HCT116 (cell line): ENCODE measurements at regions not wholly inside any gene's neighbourhood (a gene's known extent, or its start where the extent isn't known, plus 50 kb on each side); places are given as distances from the start of the nearest gene placed in this dataset.

Source experiments
- ATAC-seq: fragments of 200-7000 bp; cut with Tn5 transposase; 2 replicates; pipeline ENCODE4 v1.9.1; 2020; ENCODE audit warnings: mild to moderate bottlenecking, moderate library complexity
- BruUV-seq: library from RNA; stranded (reverse); fragments of 400-500 nt; replicated peaks from 2 replicates; lab custom pipeline; 2021; lab: Mats Ljungman, UMichigan
- CTCF ChIA-PET: fragments of 300-600 bp; sonication (Branson Sonifier 250); formaldehyde crosslinking; loops from one replicate; lab custom pipeline; 2021; ENCODE audit warnings: antibody characterized with exemption; lab: Charles Lee
- POLR2A ChIA-PET: fragments of 300-600, 350-600 bp; sonication (Branson Sonifier 250); formaldehyde crosslinking; loops from one replicate; lab custom pipeline; 2021; ENCODE audit warnings: antibody characterized with exemption; lab: Charles Lee
- RAD21 ChIA-PET, 2 experiments: fragments of 300-600 bp; sonication (Branson Sonifier 250); formaldehyde crosslinking; loops; one replicate each; lab custom pipeline; 2023; ENCODE audit warnings: low total read pairs in 2 of 2; ENCODE audit not compliant: uncharacterized antibody in 2 of 2, unreplicated experiment in 2 of 2, low non-redundant PET in 1 of 2; lab: Charles Lee
- DNase-seq: peaks from one replicate; pipeline ENCODE4 v3.0.0-alpha.2; 2010; ENCODE audit warnings: low read depth, low spot score
- H2AFZ ChIP-seq: fragments of 200-600 bp; shearing (Covaris generic), sonication (generic); 2 replicates; pipeline ENCODE4 v1.6.1; 2017; ENCODE audit warnings: low read depth, mixed run types, mixed read lengths, antibody characterized with exemption, low read length; ENCODE audit not compliant: poor library complexity, severe bottlenecking
- H3K27ac ChIP-seq: 2 replicates; pipeline ENCODE4 v1.5.1; 2012; ENCODE audit warnings: low read depth, low read length
- H3K27me3 ChIP-seq: fragments of 200-600 bp; sonication (generic); 2 replicates; pipeline ENCODE4 v1.6.1; 2016; ENCODE audit warnings: mixed run types, low read length, mixed read lengths; ENCODE audit not compliant: insufficient read depth
- H3K36me3 ChIP-seq, 2 experiments: fragments of 200-500 bp in 1 of 2; fragments of 200-600 bp in 1 of 2; sonication (Bioruptor generic) in 1 of 2; sonication (generic) in 1 of 2; 2 replicates each; pipeline versions ENCODE4 v1.5.1 to v1.6.1; 2014 to 2016; ENCODE audit warnings: low read length in 2 of 2, inconsistent platforms in 1 of 2, mixed read lengths in 1 of 2, mixed run types in 1 of 2; ENCODE audit not compliant: insufficient read depth in 2 of 2, control insufficient read depth in 1 of 2
- H3K4me1 ChIP-seq, 2 experiments: fragments of 200-600 bp in 1 of 2; sonication (generic) in 1 of 2; 2 replicates each; pipeline versions ENCODE4 v1.5.1 to v1.6.1; 2012 to 2017; ENCODE audit warnings: low read length in 2 of 2, inconsistent platforms in 1 of 2, mild to moderate bottlenecking in 1 of 2, mixed read lengths in 1 of 2, mixed run types in 1 of 2, moderate library complexity in 1 of 2; ENCODE audit not compliant: insufficient read depth in 2 of 2, control insufficient read depth in 1 of 2
- H3K4me2 ChIP-seq: fragments of 200-600 bp; sonication (generic); 2 replicates; pipeline ENCODE4 v1.6.1; 2017; ENCODE audit warnings: mixed run types, low read length, mixed read lengths
- H3K4me3 ChIP-seq, 2 experiments: fragments of 200-600 bp in 1 of 2; sonication (generic) in 1 of 2; replicated peaks in 1 of 2; 2 replicates each; pipeline ENCODE4 v1.5.1; 2011 to 2016; ENCODE audit warnings: low read length in 2 of 2, control low read depth in 1 of 2, low read depth in 1 of 2, mild to moderate bottlenecking in 1 of 2, mixed read lengths in 1 of 2, mixed run types in 1 of 2
- H3K79me2 ChIP-seq: fragments of 200-600 bp; sonication (generic); 2 replicates; pipeline ENCODE4 v1.6.1; 2017; ENCODE audit warnings: mild to moderate bottlenecking, mixed run types, low read length, moderate library complexity, mixed read lengths; ENCODE audit not compliant: insufficient read depth
- H3K9ac ChIP-seq: fragments of 200-600 bp; sonication (generic); 2 replicates; pipeline ENCODE4 v1.6.1; 2016; ENCODE audit warnings: low read length, mixed read lengths
- H3K9me2 ChIP-seq: fragments of 200-600 bp; sonication (generic), shearing (Covaris generic); 2 replicates; pipeline ENCODE4 v1.6.1; 2017; ENCODE audit warnings: mixed run types, mild to moderate bottlenecking, moderate library complexity; ENCODE audit not compliant: insufficient read depth
- H3K9me3 ChIP-seq, 2 experiments: fragments of 200-500 bp in 1 of 2; fragments of 200-600 bp in 1 of 2; sonication (Bioruptor generic) in 1 of 2; sonication (generic) in 1 of 2; 2 replicates each; pipeline ENCODE4 v1.6.1; 2014 to 2017; ENCODE audit warnings: low read length in 2 of 2, mixed read lengths in 2 of 2, inconsistent platforms in 1 of 2, low read depth in 1 of 2, mild to moderate bottlenecking in 1 of 2, mixed run types in 1 of 2, moderate library complexity in 1 of 2; ENCODE audit not compliant: control insufficient read depth in 1 of 2, insufficient read depth in 1 of 2
- H4K20me1 ChIP-seq: fragments of 200-600 bp; sonication (generic), shearing (Covaris generic); 2 replicates; pipeline ENCODE4 v1.6.1; 2017; ENCODE audit warnings: mixed run types, mild to moderate bottlenecking, moderate library complexity; ENCODE audit not compliant: insufficient read depth
- CBX3 ChIP-seq: IDR thresholded peaks from 2 replicates; pipeline ENCODE4 v1.6.1; 2012; ENCODE audit warnings: low read depth
- CEBPB ChIP-seq: IDR thresholded peaks from 2 replicates; pipeline ENCODE4 v1.6.1; 2012; ENCODE audit warnings: low read depth
- EGR1 ChIP-seq: IDR thresholded peaks from 2 replicates; pipeline ENCODE4 v1.6.1; 2012; ENCODE audit warnings: low read depth
- ELF1 ChIP-seq: IDR thresholded peaks from 2 replicates; pipeline ENCODE4 v1.6.1; 2012; ENCODE audit warnings: low read depth, borderline replicate concordance
- EZH2 ChIP-seq: fragments of 200-600 bp; sonication (generic); IDR thresholded peaks from 2 replicates; pipeline ENCODE4 v1.6.1; 2017; ENCODE audit warnings: antibody characterized with exemption, mixed run types
- EZH2phosphoT487 ChIP-seq: fragments of 200-600 bp; IDR thresholded peaks from 2 replicates; pipeline ENCODE4 v1.6.1; 2018; ENCODE audit warnings: antibody characterized with exemption, borderline replicate concordance
- FOSL1 ChIP-seq: IDR thresholded peaks from 2 replicates; pipeline ENCODE4 v1.6.1; 2012; ENCODE audit warnings: low read depth
- POLR2A ChIP-seq: IDR thresholded peaks from 2 replicates; pipeline ENCODE4 v1.7.0; 2011; ENCODE audit warnings: borderline replicate concordance; ENCODE audit not compliant: insufficient read depth, insufficient read length; ENCODE audit errors: extremely low read depth
- POLR2AphosphoS5 ChIP-seq: IDR thresholded peaks from 2 replicates; pipeline ENCODE4 v1.6.1; 2011; ENCODE audit warnings: mild to moderate bottlenecking, low read depth, low read length, moderate library complexity
- SIN3A ChIP-seq: IDR thresholded peaks from 2 replicates; pipeline ENCODE4 v1.6.1; 2012; ENCODE audit warnings: low read depth
- SP1 ChIP-seq: IDR thresholded peaks from 2 replicates; pipeline ENCODE4 v1.6.1; 2012; ENCODE audit warnings: low read depth
- TCF7L2 ChIP-seq: IDR thresholded peaks from 2 replicates; pipeline ENCODE4 v1.7.0; 2011; ENCODE audit warnings: borderline replicate concordance, inconsistent platforms; ENCODE audit not compliant: insufficient read depth, insufficient read length; ENCODE audit errors: extremely low read depth
- YY1 ChIP-seq: IDR thresholded peaks from 2 replicates; pipeline ENCODE4 v1.6.1; 2011; ENCODE audit warnings: low read length, low read depth, moderate library complexity, mild to moderate bottlenecking; ENCODE audit not compliant: insufficient replicate concordance; ENCODE audit errors: extremely low read depth
- ZFX ChIP-seq: fragments of 450-650 bp; IDR thresholded peaks from 2 replicates; pipeline ENCODE4 v1.6.1; 2017
- ZNF274 ChIP-seq: fragments of 200-500 bp; sonication (Bioruptor generic); IDR thresholded peaks from 2 replicates; pipeline ENCODE4 v1.6.1; 2014; ENCODE audit warnings: mild to moderate bottlenecking, low read depth, low read length, inconsistent platforms
- intact Hi-C: fragments of 100-400 bp; cut with micrococcal nuclease; formaldehyde crosslinking; loops from 2 replicates; pipeline ENCODE4 v1.10.0; 2022
- TF ChIP-seq, protein P1 (sequence below): IDR thresholded peaks from 2 replicates; pipeline ENCODE4 v1.6.1; 2012
- TF ChIP-seq, protein P2 (sequence below): IDR thresholded peaks from 2 replicates; pipeline ENCODE4 v1.6.1; 2011; ENCODE audit warnings: mild to moderate bottlenecking, low read length, moderate library complexity; ENCODE audit not compliant: insufficient replicate concordance; ENCODE audit errors: extremely low read depth
- TF ChIP-seq, protein P3 (sequence below): IDR thresholded peaks from 2 replicates; pipeline ENCODE4 v1.6.1; 2012; ENCODE audit warnings: low read depth
- TF ChIP-seq, protein P4 (sequence below): IDR thresholded peaks from 2 replicates; pipeline ENCODE4 v1.6.1; 2012

DNA sequence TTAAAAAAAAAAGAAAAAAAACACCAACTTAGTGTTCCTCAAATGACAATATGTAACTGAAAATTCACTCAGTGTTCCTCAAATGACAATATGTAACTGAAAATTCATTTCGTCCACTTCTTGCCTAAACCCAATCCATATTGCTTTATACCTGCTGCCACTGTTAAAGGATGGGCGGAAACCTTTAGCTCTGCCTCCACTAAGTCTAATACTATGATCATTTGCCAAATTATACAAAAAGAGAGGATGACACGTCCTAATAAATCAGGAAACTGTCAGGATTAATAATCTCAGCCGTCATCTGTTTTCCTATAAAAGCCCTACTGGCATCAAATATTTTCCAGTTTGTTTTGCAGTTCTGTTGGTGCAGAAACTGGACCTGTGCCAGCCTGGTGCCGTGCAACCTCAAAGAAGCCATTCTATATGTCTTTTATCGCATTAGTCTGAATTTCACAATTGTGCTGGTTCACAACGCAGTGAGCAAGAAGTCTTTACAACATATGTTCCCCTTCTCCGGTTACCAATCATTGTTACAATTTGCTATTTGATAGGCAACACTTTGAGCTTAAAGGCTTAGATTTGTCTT, 160.4 kb upstream of the KCNH8 start:
- no peaks in the 10 kb centered on the region for H3K27me3 ChIP-seq
- no peak overlapping the region for H3K4me2 ChIP-seq
- H3K4me1 ChIP-seq, result no peaks in the 10 kb centered on the region
- H3K9me2 ChIP-seq, result no peaks in the 10 kb centered on the region
- no peak for DNase-seq
- H2AFZ ChIP-seq, result no peak overlapping the region
- H3K9ac ChIP-seq, result no peak overlapping the region
- intact Hi-C loops, result loop anchor here (5.0 kb wide), 1 partner anchor 141 kb away; no protein-coding TSS in a partner anchor
- H3K9me3 ChIP-seq, result peaks cover 0 to 4% of the 10 kb centered on the region in 2 experiments; a peak in 1 of 4 replicates
- no peak overlapping the region for H3K4me3 ChIP-seq
- ChIA-PET RAD21 (no interaction called here), POLR2A (no interaction called here), CTCF (no interaction called here)
- H3K79me2 ChIP-seq, result no peaks in the 10 kb centered on the region
- no peak for ATAC-seq
- no peaks in the 10 kb centered on the region for H3K36me3 ChIP-seq
- no peak overlapping the region for H3K27ac ChIP-seq
- no TSS peak for BruUV-seq
- TF ChIP-seq ELF1 (no peak), POLR2AphosphoS5 (no peak), TCF7L2 (no peak), SP1 (no peak), ZFX (no peak), YY1 (no peak), CEBPB (no peak), EGR1 (no peak), EZH2 (no peak), FOSL1 (no peak), ZNF274 (no peak), POLR2A (no peak), SIN3A (no peak), CBX3 (no peak), EZH2phosphoT487 (no peak)
- TF ChIP-seq, protein P1, sequence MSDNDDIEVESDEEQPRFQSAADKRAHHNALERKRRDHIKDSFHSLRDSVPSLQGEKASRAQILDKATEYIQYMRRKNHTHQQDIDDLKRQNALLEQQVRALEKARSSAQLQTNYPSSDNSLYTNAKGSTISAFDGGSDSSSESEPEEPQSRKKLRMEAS, result no peak
- TF ChIP-seq, protein P2, sequence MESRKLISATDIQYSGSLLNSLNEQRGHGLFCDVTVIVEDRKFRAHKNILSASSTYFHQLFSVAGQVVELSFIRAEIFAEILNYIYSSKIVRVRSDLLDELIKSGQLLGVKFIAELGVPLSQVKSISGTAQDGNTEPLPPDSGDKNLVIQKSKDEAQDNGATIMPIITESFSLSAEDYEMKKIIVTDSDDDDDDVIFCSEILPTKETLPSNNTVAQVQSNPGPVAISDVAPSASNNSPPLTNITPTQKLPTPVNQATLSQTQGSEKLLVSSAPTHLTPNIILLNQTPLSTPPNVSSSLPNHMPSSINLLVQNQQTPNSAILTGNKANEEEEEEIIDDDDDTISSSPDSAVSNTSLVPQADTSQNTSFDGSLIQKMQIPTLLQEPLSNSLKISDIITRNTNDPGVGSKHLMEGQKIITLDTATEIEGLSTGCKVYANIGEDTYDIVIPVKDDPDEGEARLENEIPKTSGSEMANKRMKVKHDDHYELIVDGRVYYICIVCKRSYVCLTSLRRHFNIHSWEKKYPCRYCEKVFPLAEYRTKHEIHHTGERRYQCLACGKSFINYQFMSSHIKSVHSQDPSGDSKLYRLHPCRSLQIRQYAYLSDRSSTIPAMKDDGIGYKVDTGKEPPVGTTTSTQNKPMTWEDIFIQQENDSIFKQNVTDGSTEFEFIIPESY, result no peak
- TF ChIP-seq, protein P3, sequence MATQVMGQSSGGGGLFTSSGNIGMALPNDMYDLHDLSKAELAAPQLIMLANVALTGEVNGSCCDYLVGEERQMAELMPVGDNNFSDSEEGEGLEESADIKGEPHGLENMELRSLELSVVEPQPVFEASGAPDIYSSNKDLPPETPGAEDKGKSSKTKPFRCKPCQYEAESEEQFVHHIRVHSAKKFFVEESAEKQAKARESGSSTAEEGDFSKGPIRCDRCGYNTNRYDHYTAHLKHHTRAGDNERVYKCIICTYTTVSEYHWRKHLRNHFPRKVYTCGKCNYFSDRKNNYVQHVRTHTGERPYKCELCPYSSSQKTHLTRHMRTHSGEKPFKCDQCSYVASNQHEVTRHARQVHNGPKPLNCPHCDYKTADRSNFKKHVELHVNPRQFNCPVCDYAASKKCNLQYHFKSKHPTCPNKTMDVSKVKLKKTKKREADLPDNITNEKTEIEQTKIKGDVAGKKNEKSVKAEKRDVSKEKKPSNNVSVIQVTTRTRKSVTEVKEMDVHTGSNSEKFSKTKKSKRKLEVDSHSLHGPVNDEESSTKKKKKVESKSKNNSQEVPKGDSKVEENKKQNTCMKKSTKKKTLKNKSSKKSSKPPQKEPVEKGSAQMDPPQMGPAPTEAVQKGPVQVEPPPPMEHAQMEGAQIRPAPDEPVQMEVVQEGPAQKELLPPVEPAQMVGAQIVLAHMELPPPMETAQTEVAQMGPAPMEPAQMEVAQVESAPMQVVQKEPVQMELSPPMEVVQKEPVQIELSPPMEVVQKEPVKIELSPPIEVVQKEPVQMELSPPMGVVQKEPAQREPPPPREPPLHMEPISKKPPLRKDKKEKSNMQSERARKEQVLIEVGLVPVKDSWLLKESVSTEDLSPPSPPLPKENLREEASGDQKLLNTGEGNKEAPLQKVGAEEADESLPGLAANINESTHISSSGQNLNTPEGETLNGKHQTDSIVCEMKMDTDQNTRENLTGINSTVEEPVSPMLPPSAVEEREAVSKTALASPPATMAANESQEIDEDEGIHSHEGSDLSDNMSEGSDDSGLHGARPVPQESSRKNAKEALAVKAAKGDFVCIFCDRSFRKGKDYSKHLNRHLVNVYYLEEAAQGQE, result no peak
- TF ChIP-seq, protein P4, sequence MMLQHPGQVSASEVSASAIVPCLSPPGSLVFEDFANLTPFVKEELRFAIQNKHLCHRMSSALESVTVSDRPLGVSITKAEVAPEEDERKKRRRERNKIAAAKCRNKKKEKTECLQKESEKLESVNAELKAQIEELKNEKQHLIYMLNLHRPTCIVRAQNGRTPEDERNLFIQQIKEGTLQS, result no peak
- H4K20me1 ChIP-seq, result no peaks in the 10 kb centered on the region
